Caco-2 (cell line): ENCODE measurements at regions not wholly inside any gene's neighbourhood (a gene's known extent, or its start where the extent isn't known, plus 50 kb on each side); places are given as distances from the start of the nearest gene placed in this dataset.

Experiments
- BruUV-seq: library from RNA; stranded (reverse); fragments of 400-500 nt; replicated peaks from 2 replicates; lab custom pipeline; 2021; lab: Mats Ljungman, UMichigan
- CTCF ChIA-PET: fragments of 300-600 bp; sonication (Branson Sonifier 250); formaldehyde crosslinking; loops from one replicate; lab custom pipeline; 2022; ENCODE audit warnings: antibody characterized with exemption; lab: Charles Lee
- POLR2A ChIA-PET: fragments of 300-600 bp; sonication (Branson Sonifier 250); formaldehyde crosslinking; loops from one replicate; lab custom pipeline; 2022; ENCODE audit warnings: antibody characterized with exemption; lab: Charles Lee
- DNase-seq, 2 experiments: peaks; one replicate each; pipeline versions ENCODE4 v3.0.0 to v3.0.0-alpha.2; 2020 to 2022
- H3K27me3 ChIP-seq: replicated peaks from 2 replicates; pipeline ENCODE4 v1.6.0; 2011; ENCODE audit warnings: low read length; ENCODE audit not compliant: control insufficient read depth, insufficient read depth
- H3K36me3 ChIP-seq: 2 replicates; pipeline ENCODE4 v1.5.1; 2011; ENCODE audit warnings: low read length; ENCODE audit not compliant: control insufficient read depth, insufficient read depth
- H3K4me1 ChIP-seq: fragments of 250-450 bp; sonication (Bioruptor Pico); 2 replicates; pipeline ENCODE4 v1.5.1; 2020; ENCODE audit warnings: mild to moderate bottlenecking
- H3K4me3 ChIP-seq: 2 replicates; pipeline ENCODE4 v1.5.1; 2011; ENCODE audit warnings: low read depth, mild to moderate bottlenecking, control low read depth, low read length
- H3K9me3 ChIP-seq: fragments of 250-450 bp; sonication (Bioruptor Pico); 2 replicates; pipeline ENCODE4 v1.5.1; 2020; ENCODE audit warnings: mild to moderate bottlenecking, moderate library complexity
- H3K27ac Mint-ChIP-seq: one replicate; pipeline ENCODE4 v1.8.0; 2022; ENCODE audit warnings: mixed read lengths; ENCODE audit not compliant: unreplicated experiment
- H3K27me3 Mint-ChIP-seq: one replicate; pipeline ENCODE4 v1.8.0; 2022; ENCODE audit warnings: mixed read lengths; ENCODE audit not compliant: insufficient read depth, unreplicated experiment
- H3K36me3 Mint-ChIP-seq: one replicate; pipeline ENCODE4 v1.8.0; 2022; ENCODE audit warnings: mild to moderate bottlenecking, mixed read lengths; ENCODE audit not compliant: insufficient read depth, unreplicated experiment
- H3K4me1 Mint-ChIP-seq: one replicate; pipeline ENCODE4 v1.8.0; 2022; ENCODE audit warnings: low read depth, mixed read lengths; ENCODE audit not compliant: unreplicated experiment
- H3K4me3 Mint-ChIP-seq: one replicate; pipeline ENCODE4 v1.8.0; 2022; ENCODE audit warnings: mild to moderate bottlenecking, moderate library complexity, mixed read lengths; ENCODE audit not compliant: unreplicated experiment
- H3K9me3 Mint-ChIP-seq: one replicate; pipeline ENCODE4 v1.8.0; 2022; ENCODE audit warnings: mixed read lengths; ENCODE audit not compliant: unreplicated experiment
- CTCF ChIP-seq, 2 experiments: fragments of 200-600 bp in 1 of 2; IDR thresholded peaks; 1 replicate in 1 of 2; 2 replicates in 1 of 2; pipeline versions ENCODE4 v1.5.1 to v1.8.0; 2011 to 2022; ENCODE audit warnings: antibody characterized with exemption in 1 of 2, control low read depth in 1 of 2, inconsistent platforms in 1 of 2, low read depth in 1 of 2, low read length in 1 of 2, mild to moderate bottlenecking in 1 of 2, moderate library complexity in 1 of 2; ENCODE audit not compliant: insufficient read depth in 1 of 2, severe bottlenecking in 1 of 2, unreplicated experiment in 1 of 2
- intact Hi-C: fragments of 100-400 bp; cut with micrococcal nuclease; formaldehyde crosslinking; loops from one replicate; pipeline ENCODE4 v1.10.0; 2022; ENCODE audit not compliant: unreplicated experiment

GRCh38 chr18:79586436-79587225 is 93.0 kb upstream of the CTDP1 start:
- no TSS peak for BruUV-seq
- Mint-ChIP-seq H3K27me3 (peaks cover 3% of the 10 kb centered on the region), H3K27ac (no peak overlapping the region), H3K4me3 (no peak overlapping the region), H3K9me3 (no peaks in the 10 kb centered on the region), H3K4me1 (no peaks in the 10 kb centered on the region), H3K36me3 (no peaks in the 10 kb centered on the region)
- POLR2A ChIA-PET, result no interaction called here
- H3K4me3 ChIP-seq, result no peak overlapping the region
- TF ChIP-seq CTCF (IDR thresholded peaks at IDR 0.05; ENCODE audit: insufficient read depth in 1 of 2, low read depth in 1 of 2, low read length in 1 of 2, severe bottlenecking in 1 of 2, unreplicated experiment in 1 of 2), result no peak
- DNase-seq, result no peak
- intact Hi-C loops, result no loop called here
- no peaks in the 10 kb centered on the region for H3K9me3 ChIP-seq
- H3K27me3 ChIP-seq, result no peaks in the 10 kb centered on the region
- CTCF ChIA-PET, result no interaction called here
- no peaks in the 10 kb centered on the region for H3K36me3 ChIP-seq
- H3K4me1 ChIP-seq, result no peaks in the 10 kb centered on the region

DNA sequence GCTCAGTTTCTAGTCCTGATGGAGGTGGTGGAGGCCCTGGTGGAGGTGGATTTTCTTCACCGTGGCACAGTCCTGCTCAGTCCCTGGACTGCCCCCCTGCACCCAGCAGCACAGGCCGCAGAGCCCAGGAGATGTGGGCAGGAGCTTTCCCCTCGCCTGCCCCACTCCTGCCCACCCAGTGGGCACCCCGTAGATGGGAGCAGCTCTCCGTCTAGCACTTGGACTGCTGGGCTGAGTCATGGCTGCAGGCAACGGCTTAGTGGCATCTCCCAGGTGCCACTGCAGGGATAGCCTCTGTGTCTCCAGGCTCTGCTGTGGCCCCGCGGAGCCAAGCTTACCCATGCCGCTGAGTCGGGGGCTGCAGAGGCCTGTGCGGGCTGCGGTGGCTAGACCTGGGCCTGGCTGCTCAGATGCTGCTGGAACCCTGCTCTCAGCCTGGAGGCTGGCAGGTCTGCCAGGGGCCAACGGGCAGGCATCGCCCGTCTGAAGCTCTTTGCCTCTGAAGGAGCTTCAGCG is 92.3 kb upstream of the CTDP1 start:
- Mint-ChIP-seq H3K9me3 (no peaks in the 10 kb centered on the region), H3K4me1 (no peaks in the 10 kb centered on the region), H3K36me3 (no peaks in the 10 kb centered on the region), H3K27ac (no peak overlapping the region), H3K4me3 (no peak overlapping the region), H3K27me3 (peaks cover 9% of the 10 kb centered on the region)
- ChIA-PET POLR2A (no interaction called here), CTCF (no interaction called here)
- H3K4me1 ChIP-seq, result no peaks in the 10 kb centered on the region
- TF ChIP-seq CTCF (IDR thresholded peaks at IDR 0.05; ENCODE audit: insufficient read depth in 1 of 2, low read depth in 1 of 2, low read length in 1 of 2, severe bottlenecking in 1 of 2, unreplicated experiment in 1 of 2), result no peak
- no peaks in the 10 kb centered on the region for H3K9me3 ChIP-seq
- H3K4me3 ChIP-seq, result no peak overlapping the region
- no TSS peak for BruUV-seq
- H3K27me3 ChIP-seq, result no peaks in the 10 kb centered on the region
- H3K36me3 ChIP-seq, result no peaks in the 10 kb centered on the region
- intact Hi-C loops, result no loop called here
- no peak for DNase-seq

GRCh38 chr18:79587779-79588635 is 91.6 kb upstream of the CTDP1 start:
- H3K4me1 ChIP-seq, result no peaks in the 10 kb centered on the region
- POLR2A ChIA-PET, result no interaction called here
- peaks cover 11% of the 10 kb centered on the region for H3K27me3 Mint-ChIP-seq
- H3K9me3 ChIP-seq, result no peaks in the 10 kb centered on the region
- H3K4me1 Mint-ChIP-seq, result no peaks in the 10 kb centered on the region
- no peak overlapping the region for H3K27ac Mint-ChIP-seq
- H3K36me3 ChIP-seq, result no peaks in the 10 kb centered on the region
- H3K4me3 ChIP-seq, result no peak overlapping the region
- TF ChIP-seq CTCF (IDR thresholded peaks at IDR 0.05; ENCODE audit: insufficient read depth in 1 of 2, low read depth in 1 of 2, low read length in 1 of 2, severe bottlenecking in 1 of 2, unreplicated experiment in 1 of 2), result no peak
- no peak overlapping the region for H3K4me3 Mint-ChIP-seq
- CTCF ChIA-PET, result no interaction called here
- H3K27me3 ChIP-seq, result no peaks in the 10 kb centered on the region
- no peak for DNase-seq
- no TSS peak for BruUV-seq
- no peaks in the 10 kb centered on the region for H3K36me3 Mint-ChIP-seq
- intact Hi-C loops, result no loop called here
- H3K9me3 Mint-ChIP-seq, result no peaks in the 10 kb centered on the region
